CD4-positive, alpha-beta memory T cell (primary cell): ENCODE measurements at regions not wholly inside any gene's neighbourhood (a gene's known extent, or its start where the extent isn't known, plus 50 kb on each side); places are given as distances from the start of the nearest gene placed in this dataset.

Experiments used
- CTCF ChIA-PET: fragments of 350-600 bp; sonication (Branson Sonifier 250); formaldehyde crosslinking; loops from one replicate; lab custom pipeline; 2021; ENCODE audit warnings: inconsistent platforms; ENCODE audit not compliant: partially characterized antibody; lab: Charles Lee
- POLR2A ChIA-PET: fragments of 350-600 bp; sonication (Branson Sonifier 250); formaldehyde crosslinking; loops from one replicate; lab custom pipeline; 2021; ENCODE audit not compliant: partially characterized antibody; lab: Charles Lee
- DNase-seq, 5 donors: peaks; one replicate each; pipeline versions ENCODE4 v3.0.0 to v3.0.0-alpha.2; 2020 to 2022; ENCODE audit warnings: mixed read lengths in 1 of 5
- H3K27ac ChIP-seq: one replicate; pipeline ENCODE4 v1.7.0; 2013; ENCODE audit warnings: low read depth, low read length
- H3K27me3 ChIP-seq: 2 replicates; pipeline ENCODE4 v1.7.0; 2013; ENCODE audit warnings: mild to moderate bottlenecking, low read length, moderate library complexity; ENCODE audit not compliant: insufficient read depth
- H3K36me3 ChIP-seq: 2 replicates; pipeline ENCODE4 v1.7.0; 2013; ENCODE audit warnings: mild to moderate bottlenecking, low read length, moderate library complexity; ENCODE audit not compliant: insufficient read depth
- H3K4me1 ChIP-seq: 2 replicates; pipeline ENCODE4 v1.7.0; 2013; ENCODE audit warnings: mild to moderate bottlenecking, low read length, moderate library complexity; ENCODE audit not compliant: insufficient read depth
- H3K4me3 ChIP-seq, 2 donors: one replicate each; pipeline ENCODE4 v1.7.0; 2013; ENCODE audit warnings: low read length in 2 of 2, mild to moderate bottlenecking in 1 of 2
- H3K9me3 ChIP-seq, 2 donors: one replicate each; pipeline ENCODE4 v1.7.0; 2013; ENCODE audit warnings: low read length in 2 of 2, control low read depth in 1 of 2; ENCODE audit not compliant: control insufficient read depth in 1 of 2
- H3K27ac Mint-ChIP-seq, 7 donors: one replicate each; pipeline ENCODE4 v1.8.0; 2020 to 2021; ENCODE audit warnings: mixed read lengths in 7 of 7, mild to moderate bottlenecking in 6 of 7, inconsistent platforms in 3 of 7, moderate library complexity in 3 of 7
- H3K27me3 Mint-ChIP-seq, 2 donors: one replicate each; pipeline ENCODE4 v1.8.0; 2020 to 2021; ENCODE audit warnings: mixed read lengths in 2 of 2
- H3K36me3 Mint-ChIP-seq, 2 donors: one replicate each; pipeline ENCODE4 v1.8.0; 2020 to 2021; ENCODE audit warnings: mixed read lengths in 2 of 2, inconsistent platforms in 1 of 2, mild to moderate bottlenecking in 1 of 2
- H3K4me1 Mint-ChIP-seq, 4 donors: one replicate each; pipeline ENCODE4 v1.8.0; 2020 to 2021; ENCODE audit warnings: mixed read lengths in 4 of 4, mild to moderate bottlenecking in 1 of 4
- H3K4me3 Mint-ChIP-seq, 8 donors: one replicate each; pipeline ENCODE4 v1.8.0; 2020 to 2021; ENCODE audit warnings: mixed read lengths in 8 of 8, mild to moderate bottlenecking in 7 of 8, moderate library complexity in 6 of 8, inconsistent platforms in 3 of 8
- H3K9me3 Mint-ChIP-seq, 8 donors: one replicate each; pipeline ENCODE4 v1.8.0; 2020 to 2021; ENCODE audit warnings: mixed read lengths in 8 of 8, mild to moderate bottlenecking in 5 of 8, inconsistent platforms in 3 of 8, moderate library complexity in 1 of 8
- intact Hi-C: fragments of 100-400 bp; cut with micrococcal nuclease; formaldehyde crosslinking; loops from one replicate; pipeline ENCODE4 v1.15.1; 2023

GRCh38 chrX:148310426-148311165 lies 189.8 kb upstream of the AFF2 start:
- Histone ChIP-seq H3K4me3 (no peak overlapping the region), H3K9me3 (no peaks in the 10 kb centered on the region), H3K36me3 (no peaks in the 10 kb centered on the region), H3K4me1 (peaks cover 28% of the 10 kb centered on the region), H3K27me3 (no peaks in the 10 kb centered on the region), H3K27ac (no peak overlapping the region)
- peak overlapping the region in 7 of 8 donors; percentile 60 to 86 (median 76) for H3K4me3 Mint-ChIP-seq
- H3K4me1 Mint-ChIP-seq: peaks cover 22 to 42% (median 31%) of the 10 kb centered on the region in 4 donors
- H3K27me3 Mint-ChIP-seq: no peaks in the 10 kb centered on the region
- DNase-seq: peak; percentile 68 to 80 (median 77)
- intact Hi-C loops: loop anchor here (2.0 kb wide), 1 partner anchor 70 kb away; no protein-coding TSS in a partner anchor
- H3K9me3 Mint-ChIP-seq: no peaks in the 10 kb centered on the region
- H3K36me3 Mint-ChIP-seq: peaks cover 0 to 2% of the 10 kb centered on the region in 2 donors
- ChIA-PET CTCF (interaction anchor here (0.7 to 1.9 kb wide), 2 partner anchors 23 to 49 kb away, joined by 3 to 5 read pairs; no protein-coding TSS in a partner anchor), POLR2A (interaction anchor here (0.6 to 2.4 kb wide), 3 partner anchors 24 to 195 kb away, joined by 3 to 20 read pairs (median 11); no protein-coding TSS in a partner anchor)
- peak overlapping the region; percentile 53 to 93 (median 77) for H3K27ac Mint-ChIP-seq

DNA sequence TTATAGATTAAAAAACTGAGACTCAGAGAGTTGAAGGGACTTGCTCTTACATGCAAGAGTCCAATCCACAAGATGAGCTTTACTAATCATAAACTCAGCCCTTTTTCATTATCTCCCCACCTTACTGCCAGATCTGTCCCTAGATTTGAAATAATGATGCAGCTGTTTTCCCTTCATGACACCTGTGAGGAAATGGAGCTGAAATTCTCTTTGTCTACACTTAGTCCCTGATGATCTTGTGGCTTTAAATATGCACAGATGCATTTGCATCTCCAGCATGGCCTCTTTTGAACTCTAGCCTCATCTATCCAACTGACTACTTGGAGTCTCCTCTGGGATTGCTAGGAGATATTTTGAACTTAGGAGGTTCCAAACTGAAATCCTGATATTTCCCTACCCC lies 188.9 kb upstream of the AFF2 start:
- H3K4me3 Mint-ChIP-seq: peak overlapping the region in 3 of 8 donors; percentile 9 to 43 (median 33)
- Histone ChIP-seq H3K36me3 (no peaks in the 10 kb centered on the region), H3K4me1 (peaks cover 28% of the 10 kb centered on the region), H3K27me3 (no peaks in the 10 kb centered on the region), H3K27ac (no peak overlapping the region), H3K9me3 (no peaks in the 10 kb centered on the region), H3K4me3 (no peak overlapping the region)
- no peaks in the 10 kb centered on the region for H3K27me3 Mint-ChIP-seq
- no peaks in the 10 kb centered on the region for H3K36me3 Mint-ChIP-seq
- H3K4me1 Mint-ChIP-seq: peaks cover 22 to 42% (median 33%) of the 10 kb centered on the region in 4 donors
- intact Hi-C loops: loop anchor here (2.0 kb wide), 1 partner anchor 69 kb away; no protein-coding TSS in a partner anchor
- POLR2A ChIA-PET: interaction anchor here (2.2 to 2.4 kb wide), 2 partner anchors 23 to 70 kb away, joined by 11 to 20 read pairs; no protein-coding TSS in a partner anchor
- H3K27ac Mint-ChIP-seq: peak overlapping the region in 6 of 7 donors; percentile 5 to 77 (median 12)
- CTCF ChIA-PET: interaction anchor here (1.9 kb wide), 1 partner anchor 22 kb away, joined by 5 read pairs; no protein-coding TSS in a partner anchor
- no peak for DNase-seq
- H3K9me3 Mint-ChIP-seq: no peaks in the 10 kb centered on the region

DNA sequence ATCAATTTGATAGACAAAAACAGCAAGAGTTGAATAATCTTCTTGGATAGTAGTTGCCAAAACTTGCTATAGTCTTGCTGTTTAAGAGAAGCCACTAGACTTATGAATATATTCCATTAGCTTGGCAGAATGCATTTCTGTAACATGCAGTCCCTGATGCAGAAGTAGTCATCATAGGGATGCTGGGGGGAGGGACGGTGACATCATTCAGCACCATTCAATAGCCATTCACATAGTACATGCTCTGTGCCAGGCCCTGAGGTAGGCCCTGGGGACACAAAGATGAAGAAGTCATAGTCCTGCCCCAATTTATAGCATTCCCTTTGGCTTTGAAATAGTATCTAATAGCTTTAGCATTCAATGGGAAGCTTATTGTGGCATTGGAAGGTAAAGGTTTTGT lies 185.5 kb upstream of the AFF2 start:
- peaks cover 13 to 29% (median 21%) of the 10 kb centered on the region in 4 donors for H3K4me1 Mint-ChIP-seq
- H3K27ac ChIP-seq: no peak overlapping the region
- CTCF ChIA-PET: no interaction called here

DNA sequence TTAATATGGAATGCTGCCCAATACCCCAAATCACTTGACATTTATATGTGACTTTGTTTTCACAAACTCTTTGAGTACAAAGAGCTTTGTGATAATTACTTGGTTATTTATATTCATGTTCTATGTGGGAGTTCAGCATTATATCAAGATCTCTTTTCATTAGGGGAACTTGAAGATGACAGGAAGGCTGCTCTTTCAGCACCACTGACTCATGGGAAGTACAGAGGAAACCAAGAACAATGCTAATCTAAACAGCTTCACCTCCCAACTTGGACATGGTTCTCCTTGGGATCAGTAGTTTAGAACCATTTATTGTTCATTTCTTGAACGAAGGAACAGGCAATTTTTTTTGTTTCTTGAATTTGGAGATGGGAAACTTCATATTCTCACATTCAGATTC lies 184.0 kb upstream of the AFF2 start:
- no peak overlapping the region for H3K4me3 ChIP-seq
- no peak for DNase-seq
- H3K27ac ChIP-seq: no peak overlapping the region
- H3K27me3 ChIP-seq: no peaks in the 10 kb centered on the region
- Mint-ChIP-seq H3K27ac (no peak overlapping the region), H3K4me3 (no peak overlapping the region), H3K9me3 (no peaks in the 10 kb centered on the region), H3K27me3 (no peaks in the 10 kb centered on the region), H3K36me3 (no peaks in the 10 kb centered on the region), H3K4me1 (peaks cover 6 to 14% (median 10%) of the 10 kb centered on the region in 4 donors)
- CTCF ChIA-PET: no interaction called here
- no peaks in the 10 kb centered on the region for H3K36me3 ChIP-seq
- intact Hi-C loops: no loop called here
- no peaks in the 10 kb centered on the region for H3K9me3 ChIP-seq
- POLR2A ChIA-PET: no interaction called here
- peaks cover 7% of the 10 kb centered on the region for H3K4me1 ChIP-seq

More for the DNA sequence above, 185.5 kb upstream of the AFF2 start:
- peak overlapping the region in 1 of 7 donors; percentile 34 for H3K27ac Mint-ChIP-seq
- no peaks in the 10 kb centered on the region for H3K9me3 ChIP-seq
- H3K36me3 ChIP-seq: no peaks in the 10 kb centered on the region
- no peaks in the 10 kb centered on the region for H3K36me3 Mint-ChIP-seq
- H3K27me3 Mint-ChIP-seq: no peaks in the 10 kb centered on the region
- no peaks in the 10 kb centered on the region for H3K9me3 Mint-ChIP-seq
- intact Hi-C loops: no loop called here
- POLR2A ChIA-PET: no interaction called here
- peaks cover 22% of the 10 kb centered on the region for H3K4me1 ChIP-seq
- no peak overlapping the region for H3K4me3 ChIP-seq
- no peaks in the 10 kb centered on the region for H3K27me3 ChIP-seq
- no peak for DNase-seq
- H3K4me3 Mint-ChIP-seq: no peak overlapping the region

DNA sequence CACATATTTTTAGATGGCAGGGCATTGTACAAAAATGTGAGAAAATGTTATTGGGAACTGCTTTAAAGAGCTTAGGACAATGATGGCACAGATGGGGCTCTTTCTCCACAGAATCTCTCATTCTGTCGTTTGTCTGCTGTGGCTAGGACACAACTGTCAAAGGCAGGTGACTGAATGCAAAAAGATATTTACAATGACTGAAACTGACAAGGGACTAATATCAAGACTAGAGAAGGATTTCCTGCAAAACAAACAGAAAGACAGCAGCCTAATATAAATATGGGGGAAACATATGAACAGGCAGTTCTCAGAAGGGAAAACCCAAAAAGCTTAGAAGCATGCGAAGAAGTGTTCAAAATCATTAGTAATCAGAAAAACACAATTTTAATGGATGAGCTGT lies 177.5 kb upstream of the AFF2 start:
- no peak overlapping the region for H3K27ac ChIP-seq
- ChIA-PET POLR2A (no interaction called here), CTCF (no interaction called here)
- H3K4me3 ChIP-seq: no peak overlapping the region
- no peaks in the 10 kb centered on the region for H3K27me3 ChIP-seq
- H3K27me3 Mint-ChIP-seq: no peaks in the 10 kb centered on the region
- DNase-seq: no peak
- no peak overlapping the region for H3K4me3 Mint-ChIP-seq
- H3K9me3 ChIP-seq: no peaks in the 10 kb centered on the region
- no peaks in the 10 kb centered on the region for H3K4me1 Mint-ChIP-seq
- no peaks in the 10 kb centered on the region for H3K36me3 Mint-ChIP-seq
- H3K27ac Mint-ChIP-seq: no peak overlapping the region
- peaks cover 0 to 12% (median 7%) of the 10 kb centered on the region in 8 donors for H3K9me3 Mint-ChIP-seq
- intact Hi-C loops: no loop called here
- H3K36me3 ChIP-seq: no peaks in the 10 kb centered on the region
- no peaks in the 10 kb centered on the region for H3K4me1 ChIP-seq

GRCh38 chrX:148333989-148334388 lies 166.4 kb upstream of the AFF2 start:
- H3K36me3 ChIP-seq: no peaks in the 10 kb centered on the region
- Mint-ChIP-seq H3K36me3 (no peaks in the 10 kb centered on the region), H3K9me3 (no peaks in the 10 kb centered on the region), H3K27ac (peak overlapping the region; percentile 43 to 96 (median 82)), H3K27me3 (no peaks in the 10 kb centered on the region), H3K4me3 (peak overlapping the region in 7 of 8 donors; percentile 27 to 72 (median 66)), H3K4me1 (peaks cover 20 to 47% (median 25%) of the 10 kb centered on the region in 4 donors)
- peak in 4 of 5 donors; percentile 35 to 48 (median 40) for DNase-seq
- POLR2A ChIA-PET: interaction anchor here (1.1 to 2.3 kb wide), 2 partner anchors 23 to 47 kb away, joined by 3 to 20 read pairs; no protein-coding TSS in a partner anchor
- CTCF ChIA-PET: interaction anchor here (1.1 to 1.2 kb wide), 2 partner anchors 23 to 47 kb away, joined by 3 to 5 read pairs; no protein-coding TSS in a partner anchor
- H3K27ac ChIP-seq: no peak overlapping the region
- no peaks in the 10 kb centered on the region for H3K27me3 ChIP-seq
- H3K9me3 ChIP-seq: no peaks in the 10 kb centered on the region
- no peak overlapping the region for H3K4me3 ChIP-seq
- intact Hi-C loops: loop anchor here (1.0 to 5.0 kb wide), 2 partner anchors 40 to 48 kb away; no protein-coding TSS in a partner anchor
- peaks cover 39% of the 10 kb centered on the region for H3K4me1 ChIP-seq

- ChIA-PET POLR2A (no interaction called here), CTCF (no interaction called here)
- no peaks in the 10 kb centered on the region for H3K9me3 Mint-ChIP-seq
- peak overlapping the region in 1 of 7 donors; percentile 53 for H3K27ac Mint-ChIP-seq
- Histone ChIP-seq H3K4me1 (peaks cover 53% of the 10 kb centered on the region), H3K36me3 (no peaks in the 10 kb centered on the region), H3K4me3 (no peak overlapping the region), H3K27me3 (no peaks in the 10 kb centered on the region), H3K27ac (no peak overlapping the region), H3K9me3 (no peaks in the 10 kb centered on the region)
- H3K36me3 Mint-ChIP-seq: no peaks in the 10 kb centered on the region
- H3K4me3 Mint-ChIP-seq: no peak overlapping the region
- DNase-seq: no peak
- peaks cover 32 to 61% (median 44%) of the 10 kb centered on the region in 4 donors for H3K4me1 Mint-ChIP-seq
- no peaks in the 10 kb centered on the region for H3K27me3 Mint-ChIP-seq
- intact Hi-C loops: no loop called here
Observed at GRCh38 chrX:148337873-148338272, 162.5 kb upstream of the AFF2 start.
